NCI-H128 (cell line): ENCODE measurements at regions not wholly inside any gene's neighbourhood (a gene's known extent, or its start where the extent isn't known, plus 50 kb on each side); places are given as distances from the start of the nearest gene placed in this dataset.
"Not testable (repeated sequence)": the region's sequence is repeated elsewhere in the genome, so short reads cannot be mapped to it uniquely, and the experiment has no call there.

Experiments
- DNase-seq: peaks from one replicate; lab custom pipeline; 2025; ENCODE audit not compliant: unreplicated experiment; lab: John Stamatoyannopoulos, UW

GRCh38 chr5:103883143-103883542 lies 320.6 kb upstream of the NUDT12 start:
- no peak for DNase-seq

GRCh38 chr5:103881560-103881959 lies 319.0 kb upstream of the NUDT12 start:
- no peak for DNase-seq

GRCh38 chr5:103867857-103868598 lies 305.4 kb upstream of the NUDT12 start:
- DNase-seq, result no peak

GRCh38 chr5:103866169-103866568 lies 303.6 kb upstream of the NUDT12 start:
- DNase-seq, result no peak

GRCh38 chr5:103862398-103862797 lies 299.8 kb upstream of the NUDT12 start:
- no peak for DNase-seq

- DNase-seq, result no peak
Measured at GRCh38 chr5:103860327-103860726, 297.7 kb upstream of the NUDT12 start.

- not testable (repeated sequence) for DNase-seq
Measured at GRCh38 chr5:103858367-103858766, 295.8 kb upstream of the NUDT12 start.

GRCh38 chr5:103851091-103851490 lies 288.5 kb upstream of the NUDT12 start:
- no peak for DNase-seq

GRCh38 chr5:103849934-103850333 lies 287.3 kb upstream of the NUDT12 start:
- no peak for DNase-seq

- no peak for DNase-seq
Measured at GRCh38 chr5:103847060-103847459, 284.5 kb upstream of the NUDT12 start.

- DNase-seq, result no peak
Measured at GRCh38 chr5:103842936-103843335, 280.3 kb upstream of the NUDT12 start.

GRCh38 chr5:103840600-103840999 lies 278.0 kb upstream of the NUDT12 start:
- no peak for DNase-seq

- DNase-seq, result no peak
Measured at GRCh38 chr5:103834216-103834615, 271.6 kb upstream of the NUDT12 start.

- no peak for DNase-seq
Measured at GRCh38 chr5:103829585-103829984, 267.0 kb upstream of the NUDT12 start.

GRCh38 chr5:103827976-103828375 lies 265.4 kb upstream of the NUDT12 start:
- no peak for DNase-seq

- no peak for DNase-seq
Measured at GRCh38 chr5:103821361-103821760, 258.8 kb upstream of the NUDT12 start.

GRCh38 chr5:103808464-103809106 lies 246.0 kb upstream of the NUDT12 start:
- peak; percentile 31 for DNase-seq

GRCh38 chr5:103804711-103805110 lies 242.1 kb upstream of the NUDT12 start:
- DNase-seq, result no peak

- no peak for DNase-seq
Measured at GRCh38 chr5:103801681-103802080, 239.1 kb upstream of the NUDT12 start.

- DNase-seq, result no peak
Measured at GRCh38 chr5:103800741-103801495, 238.3 kb upstream of the NUDT12 start.

- no peak for DNase-seq
Measured at GRCh38 chr5:103793595-103794182, 231.1 kb upstream of the NUDT12 start.

- no peak for DNase-seq
Measured at GRCh38 chr5:103785569-103785968, 223.0 kb upstream of the NUDT12 start.
